PFSK-1 (cell line): ENCODE measurements at regions not wholly inside any gene's neighbourhood (a gene's known extent, or its start where the extent isn't known, plus 50 kb on each side); places are given as distances from the start of the nearest gene placed in this dataset.

Experiments
- FOXP2 ChIP-seq: optimal IDR thresholded peaks from 2 replicates; pipeline ENCODE3; 2011; ENCODE audit warnings: borderline replicate concordance, control low read depth, inconsistent platforms; ENCODE audit not compliant: insufficient read depth; ENCODE audit errors: extremely low read length, extremely low read depth
- POLR2AphosphoS5 ChIP-seq: IDR thresholded peaks from 2 replicates; pipeline ENCODE4 v1.6.1; 2012; ENCODE audit warnings: low read depth, mild to moderate bottlenecking, control low read depth, low read length, moderate library complexity
- SIN3A ChIP-seq: IDR thresholded peaks from 2 replicates; pipeline ENCODE4 v1.6.1; 2012; ENCODE audit warnings: mild to moderate bottlenecking, low read length, moderate library complexity, borderline replicate concordance; ENCODE audit not compliant: insufficient read depth
- TAF1 ChIP-seq: IDR thresholded peaks from 2 replicates; pipeline ENCODE4 v1.6.1; 2012; ENCODE audit warnings: low read length, control low read depth, borderline replicate concordance; ENCODE audit not compliant: insufficient read depth
- TF ChIP-seq, protein P1 (sequence below), 2 experiments: IDR thresholded peaks; 2 replicates each; pipeline versions ENCODE4 v1.6.1 to v1.8.0; 2011 to 2012; ENCODE audit warnings: low read depth in 2 of 2, low read length in 2 of 2, control low read depth in 1 of 2, inconsistent platforms in 1 of 2, mild to moderate bottlenecking in 1 of 2, moderate library complexity in 1 of 2; ENCODE audit not compliant: insufficient read depth in 1 of 2

- no peak for TF ChIP-seq POLR2AphosphoS5
- TF ChIP-seq FOXP2: no peak
- TF ChIP-seq TAF1: no peak
- TF ChIP-seq, protein P1, sequence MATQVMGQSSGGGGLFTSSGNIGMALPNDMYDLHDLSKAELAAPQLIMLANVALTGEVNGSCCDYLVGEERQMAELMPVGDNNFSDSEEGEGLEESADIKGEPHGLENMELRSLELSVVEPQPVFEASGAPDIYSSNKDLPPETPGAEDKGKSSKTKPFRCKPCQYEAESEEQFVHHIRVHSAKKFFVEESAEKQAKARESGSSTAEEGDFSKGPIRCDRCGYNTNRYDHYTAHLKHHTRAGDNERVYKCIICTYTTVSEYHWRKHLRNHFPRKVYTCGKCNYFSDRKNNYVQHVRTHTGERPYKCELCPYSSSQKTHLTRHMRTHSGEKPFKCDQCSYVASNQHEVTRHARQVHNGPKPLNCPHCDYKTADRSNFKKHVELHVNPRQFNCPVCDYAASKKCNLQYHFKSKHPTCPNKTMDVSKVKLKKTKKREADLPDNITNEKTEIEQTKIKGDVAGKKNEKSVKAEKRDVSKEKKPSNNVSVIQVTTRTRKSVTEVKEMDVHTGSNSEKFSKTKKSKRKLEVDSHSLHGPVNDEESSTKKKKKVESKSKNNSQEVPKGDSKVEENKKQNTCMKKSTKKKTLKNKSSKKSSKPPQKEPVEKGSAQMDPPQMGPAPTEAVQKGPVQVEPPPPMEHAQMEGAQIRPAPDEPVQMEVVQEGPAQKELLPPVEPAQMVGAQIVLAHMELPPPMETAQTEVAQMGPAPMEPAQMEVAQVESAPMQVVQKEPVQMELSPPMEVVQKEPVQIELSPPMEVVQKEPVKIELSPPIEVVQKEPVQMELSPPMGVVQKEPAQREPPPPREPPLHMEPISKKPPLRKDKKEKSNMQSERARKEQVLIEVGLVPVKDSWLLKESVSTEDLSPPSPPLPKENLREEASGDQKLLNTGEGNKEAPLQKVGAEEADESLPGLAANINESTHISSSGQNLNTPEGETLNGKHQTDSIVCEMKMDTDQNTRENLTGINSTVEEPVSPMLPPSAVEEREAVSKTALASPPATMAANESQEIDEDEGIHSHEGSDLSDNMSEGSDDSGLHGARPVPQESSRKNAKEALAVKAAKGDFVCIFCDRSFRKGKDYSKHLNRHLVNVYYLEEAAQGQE (IDR thresholded peaks at IDR 0.05; ENCODE audit: insufficient read depth in 1 of 2, low read depth in 2 of 2, low read length in 2 of 2): no peak
- no peak for TF ChIP-seq SIN3A
Observed at GRCh38 chr2:67036444-67036843, 360.7 kb upstream of the ETAA1 start.
